ENCODE measurements at regions not wholly inside any gene's neighbourhood (a gene's known extent, or its start where the extent isn't known, plus 50 kb on each side); places are given as distances from the start of the nearest gene placed in this dataset.

DNA sequence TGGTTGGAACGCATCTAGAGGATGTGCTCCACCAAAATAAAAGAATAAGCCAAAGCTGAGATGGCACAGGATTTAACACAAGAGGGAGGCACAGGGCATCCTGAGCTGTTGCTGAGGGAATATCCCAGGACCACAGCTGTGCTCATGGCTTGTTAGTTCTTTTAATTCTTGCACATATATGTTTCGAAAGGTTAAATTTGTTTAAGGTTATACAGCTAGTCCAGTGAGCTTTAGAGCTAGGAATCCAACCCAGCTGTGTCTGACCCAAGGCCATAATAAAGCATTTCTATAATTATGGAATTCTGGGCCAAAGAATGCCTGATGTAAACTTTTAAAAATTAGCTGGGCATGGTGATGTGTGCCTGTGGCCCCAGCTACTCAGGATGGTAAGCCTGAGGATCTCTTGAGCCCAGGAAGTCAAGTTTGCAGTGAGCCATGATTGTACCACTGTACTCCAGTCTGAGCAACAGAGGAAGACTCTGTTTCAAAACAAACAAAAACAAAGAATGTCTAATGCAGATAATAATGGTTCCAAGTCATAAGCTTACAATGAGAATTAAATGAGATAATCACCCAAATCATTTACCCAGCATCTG, 66.4 kb upstream of the CCBE1 start:
- TF ChIP-seq, protein P1, sequence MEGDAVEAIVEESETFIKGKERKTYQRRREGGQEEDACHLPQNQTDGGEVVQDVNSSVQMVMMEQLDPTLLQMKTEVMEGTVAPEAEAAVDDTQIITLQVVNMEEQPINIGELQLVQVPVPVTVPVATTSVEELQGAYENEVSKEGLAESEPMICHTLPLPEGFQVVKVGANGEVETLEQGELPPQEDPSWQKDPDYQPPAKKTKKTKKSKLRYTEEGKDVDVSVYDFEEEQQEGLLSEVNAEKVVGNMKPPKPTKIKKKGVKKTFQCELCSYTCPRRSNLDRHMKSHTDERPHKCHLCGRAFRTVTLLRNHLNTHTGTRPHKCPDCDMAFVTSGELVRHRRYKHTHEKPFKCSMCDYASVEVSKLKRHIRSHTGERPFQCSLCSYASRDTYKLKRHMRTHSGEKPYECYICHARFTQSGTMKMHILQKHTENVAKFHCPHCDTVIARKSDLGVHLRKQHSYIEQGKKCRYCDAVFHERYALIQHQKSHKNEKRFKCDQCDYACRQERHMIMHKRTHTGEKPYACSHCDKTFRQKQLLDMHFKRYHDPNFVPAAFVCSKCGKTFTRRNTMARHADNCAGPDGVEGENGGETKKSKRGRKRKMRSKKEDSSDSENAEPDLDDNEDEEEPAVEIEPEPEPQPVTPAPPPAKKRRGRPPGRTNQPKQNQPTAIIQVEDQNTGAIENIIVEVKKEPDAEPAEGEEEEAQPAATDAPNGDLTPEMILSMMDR (IDR thresholded peaks at IDR 0.05): no peak
- TF ChIP-seq POLR2AphosphoS5 (IDR thresholded peaks at IDR 0.05) (no peak), POLR2A (IDR thresholded peaks at IDR 0.05) (no peak)
